Breast epithelium (tissue), 4 donors: ENCODE measurements at regions not wholly inside any gene's neighbourhood (a gene's known extent, or its start where the extent isn't known, plus 50 kb on each side); places are given as distances from the start of the nearest gene placed in this dataset.

Experiments
- DNase-seq, 2 donors: peaks; one replicate each; pipeline ENCODE4 v3.0.0-alpha.2; 2019; ENCODE audit warnings: low spot score in 2 of 2
- H3K27ac ChIP-seq, 2 donors: fragments of 200-600 bp; sonication (generic) in 1 of 2; one replicate each; pipeline ENCODE4 v1.5.1; 2016 to 2019; ENCODE audit warnings: mild to moderate bottlenecking in 1 of 2
- H3K27me3 ChIP-seq, 2 donors: fragments of 200-600 bp; sonication (generic) in 1 of 2; one replicate each; pipeline versions ENCODE4 v1.5.1 to v1.6.0; 2017 to 2019; ENCODE audit warnings: control low read depth in 1 of 2, mild to moderate bottlenecking in 1 of 2
- H3K36me3 ChIP-seq: fragments of 200-600 bp; one replicate; pipeline ENCODE4 v1.5.1; 2019
- H3K4me1 ChIP-seq, 2 donors: fragments of 200-600 bp; sonication (generic); one replicate each; pipeline ENCODE4 v1.5.1; 2016 to 2019; ENCODE audit warnings: control low read depth in 1 of 2
- H3K4me3 ChIP-seq, 3 donors: fragments of 200-600 bp; sonication (generic); 1 replicate in 2 of 3; 2 replicates in 1 of 3; pipeline ENCODE4 v1.5.1; 2016 to 2019; ENCODE audit warnings: mild to moderate bottlenecking in 3 of 3, moderate library complexity in 2 of 3
- H3K9me3 ChIP-seq, 2 donors: fragments of 200-600 bp; sonication (generic) in 1 of 2; one replicate each; pipeline ENCODE4 v1.5.1; 2016 to 2019; ENCODE audit warnings: control low read depth in 1 of 2
- CTCF ChIP-seq, 3 donors: fragments of 450-650 bp; IDR thresholded peaks; one replicate each; pipeline ENCODE4 v1.5.1; 2016 to 2017; ENCODE audit warnings: antibody characterized with exemption in 3 of 3, mild to moderate bottlenecking in 3 of 3, moderate library complexity in 3 of 3
- POLR2A ChIP-seq: fragments of 450-650 bp; IDR thresholded peaks from one replicate; pipeline ENCODE4 v1.6.1; 2016; ENCODE audit warnings: antibody characterized with exemption, mild to moderate bottlenecking, moderate library complexity
- POLR2AphosphoS5 ChIP-seq, 3 donors: sonication (generic); formaldehyde crosslinking; IDR thresholded peaks; one replicate each; pipeline ENCODE4 v1.6.1; 2017; ENCODE audit warnings: antibody characterized with exemption in 3 of 3
- intact Hi-C: fragments of 100-400 bp; cut with DNase I; formaldehyde crosslinking; loops from one replicate; pipeline ENCODE4 v1.15.1; 2023; ENCODE audit warnings: low total_unique reads

- no peak for TF ChIP-seq CTCF (IDR thresholded peaks at IDR 0.05)
- no peak for TF ChIP-seq POLR2AphosphoS5 (IDR thresholded peaks at IDR 0.05)
- TF ChIP-seq POLR2A = no peak
- Histone ChIP-seq H3K36me3 (no peaks in the 10 kb centered on the region), H3K4me1 (no peaks in the 10 kb centered on the region), H3K27ac (no peak overlapping the region), H3K4me3 (no peak overlapping the region), H3K27me3 (no peaks in the 10 kb centered on the region), H3K9me3 (peaks cover 0 to 15% of the 10 kb centered on the region in 2 donors)
- DNase-seq = no peak
- intact Hi-C loops = no loop called here
These were observed 294.3 kb downstream of the RPS24 start for GRCh38 chr10:78327778-78328591.

- Histone ChIP-seq H3K4me1 (no peaks in the 10 kb centered on the region), H3K27me3 (no peaks in the 10 kb centered on the region), H3K9me3 (peaks cover 0 to 15% of the 10 kb centered on the region in 2 donors), H3K4me3 (no peak overlapping the region), H3K36me3 (no peaks in the 10 kb centered on the region), H3K27ac (no peak overlapping the region)
- intact Hi-C loops = no loop called here
- TF ChIP-seq CTCF (IDR thresholded peaks at IDR 0.05) = no peak
- no peak for TF ChIP-seq POLR2A
- no peak for TF ChIP-seq POLR2AphosphoS5 (IDR thresholded peaks at IDR 0.05)
- no peak for DNase-seq
These were observed 295.1 kb downstream of the RPS24 start for GRCh38 chr10:78328592-78329404.

GRCh38 chr10:78330884-78331283 lies 297.2 kb downstream of the RPS24 start:
- H3K4me3 ChIP-seq = no peak overlapping the region
- H3K27ac ChIP-seq = no peak overlapping the region
- peaks cover 5 to 15% of the 10 kb centered on the region in 2 donors for H3K9me3 ChIP-seq
- H3K4me1 ChIP-seq = peaks cover 0 to 6% of the 10 kb centered on the region in 2 donors
- TF ChIP-seq CTCF (IDR thresholded peaks at IDR 0.05) (no peak), POLR2AphosphoS5 (IDR thresholded peaks at IDR 0.05) (no peak), POLR2A (no peak)
- intact Hi-C loops = no loop called here
- no peaks in the 10 kb centered on the region for H3K27me3 ChIP-seq
- H3K36me3 ChIP-seq = no peaks in the 10 kb centered on the region
- no peak for DNase-seq

- no peaks in the 10 kb centered on the region for H3K36me3 ChIP-seq
- H3K27ac ChIP-seq = no peak overlapping the region
These were observed 297.8 kb downstream of the RPS24 start for GRCh38 chr10:78331391-78331922.

More at GRCh38 chr10:78331391-78331922, 297.8 kb downstream of the RPS24 start:
- DNase-seq = no peak
- H3K9me3 ChIP-seq = peaks cover 5 to 10% of the 10 kb centered on the region in 2 donors
- H3K4me1 ChIP-seq = peaks cover 0 to 7% of the 10 kb centered on the region in 2 donors
- intact Hi-C loops = no loop called here
- no peak overlapping the region for H3K4me3 ChIP-seq
- TF ChIP-seq POLR2AphosphoS5 (IDR thresholded peaks at IDR 0.05) (no peak), CTCF (IDR thresholded peaks at IDR 0.05) (no peak), POLR2A (no peak)
- H3K27me3 ChIP-seq = no peaks in the 10 kb centered on the region
